ENCODE measurements at regions not wholly inside any gene's neighbourhood (a gene's known extent, or its start where the extent isn't known, plus 50 kb on each side); places are given as distances from the start of the nearest gene placed in this dataset.

DNA sequence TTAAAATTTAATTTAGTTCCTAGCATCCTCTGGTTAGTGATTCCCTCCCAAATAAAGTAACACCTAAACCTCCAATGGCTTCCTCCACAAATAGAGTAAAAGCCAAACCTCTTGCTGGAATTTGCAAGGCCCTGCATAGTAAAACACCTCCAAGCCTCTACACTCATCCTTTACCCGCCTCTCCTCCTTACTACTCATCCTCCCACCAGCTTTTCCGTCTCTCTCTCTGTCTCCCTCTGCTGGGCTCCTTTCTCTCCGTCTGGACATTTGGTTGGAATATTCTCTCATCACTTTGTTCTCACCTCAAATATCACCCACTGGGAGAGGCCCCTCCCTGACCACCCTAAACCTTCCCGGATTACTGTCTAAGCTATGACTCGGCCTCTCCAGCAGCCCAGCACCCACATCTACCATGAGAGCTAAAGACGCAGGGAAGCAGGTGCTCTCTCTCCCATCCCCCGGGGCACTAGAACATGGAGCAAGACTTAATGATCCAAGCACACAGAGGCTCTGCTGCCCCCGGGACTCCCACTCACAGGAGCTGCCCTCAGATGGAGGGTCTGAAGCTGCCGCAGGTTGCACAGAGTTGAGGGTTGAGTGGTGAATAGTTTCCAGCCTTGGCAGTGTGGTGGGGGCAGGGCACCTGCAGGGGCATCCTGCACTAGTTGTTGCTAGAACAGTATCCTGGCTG lies 167.2 kb downstream of the FBXO15 start:
- H3K27ac Mint-ChIP-seq: peak overlapping the region; percentile 39; the same call in 1 of the 2 replicates
- no peak overlapping the region for H3K4me3 Mint-ChIP-seq
- H3K4me1 Mint-ChIP-seq (ENCODE audit: low read depth): peaks cover 33% of the 10 kb centered on the region
- no peak for DNase-seq
- peaks cover 4% of the 10 kb centered on the region for H3K27me3 Mint-ChIP-seq (ENCODE audit: insufficient read depth)
- H3K9me3 Mint-ChIP-seq: no peaks in the 10 kb centered on the region
- TF ChIP-seq, protein P1, sequence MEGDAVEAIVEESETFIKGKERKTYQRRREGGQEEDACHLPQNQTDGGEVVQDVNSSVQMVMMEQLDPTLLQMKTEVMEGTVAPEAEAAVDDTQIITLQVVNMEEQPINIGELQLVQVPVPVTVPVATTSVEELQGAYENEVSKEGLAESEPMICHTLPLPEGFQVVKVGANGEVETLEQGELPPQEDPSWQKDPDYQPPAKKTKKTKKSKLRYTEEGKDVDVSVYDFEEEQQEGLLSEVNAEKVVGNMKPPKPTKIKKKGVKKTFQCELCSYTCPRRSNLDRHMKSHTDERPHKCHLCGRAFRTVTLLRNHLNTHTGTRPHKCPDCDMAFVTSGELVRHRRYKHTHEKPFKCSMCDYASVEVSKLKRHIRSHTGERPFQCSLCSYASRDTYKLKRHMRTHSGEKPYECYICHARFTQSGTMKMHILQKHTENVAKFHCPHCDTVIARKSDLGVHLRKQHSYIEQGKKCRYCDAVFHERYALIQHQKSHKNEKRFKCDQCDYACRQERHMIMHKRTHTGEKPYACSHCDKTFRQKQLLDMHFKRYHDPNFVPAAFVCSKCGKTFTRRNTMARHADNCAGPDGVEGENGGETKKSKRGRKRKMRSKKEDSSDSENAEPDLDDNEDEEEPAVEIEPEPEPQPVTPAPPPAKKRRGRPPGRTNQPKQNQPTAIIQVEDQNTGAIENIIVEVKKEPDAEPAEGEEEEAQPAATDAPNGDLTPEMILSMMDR (IDR thresholded peaks at IDR 0.05): peak; percentile 70
- H3K36me3 Mint-ChIP-seq (ENCODE audit: low read depth): no peaks in the 10 kb centered on the region

DNA sequence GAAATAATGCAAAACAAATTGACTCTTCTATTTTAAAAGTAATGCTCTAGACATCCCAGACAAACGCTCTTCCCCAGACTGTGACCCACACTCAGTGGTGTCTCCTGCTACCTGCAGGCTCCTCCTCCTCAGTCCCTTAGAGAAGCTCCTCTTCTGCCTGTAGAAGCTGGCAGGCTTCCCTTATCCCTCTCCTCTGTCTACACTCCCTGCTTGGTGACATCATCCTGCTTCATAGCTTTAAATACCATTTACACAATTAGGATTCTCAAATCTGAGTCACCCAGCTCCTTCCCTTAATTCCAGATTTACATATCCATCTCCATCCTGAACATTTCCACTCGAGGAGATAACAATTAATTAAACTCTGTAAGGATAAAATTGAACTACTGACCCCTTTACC lies 167.9 kb downstream of the FBXO15 start:
- peak; percentile 70 for DNase-seq
- Mint-ChIP-seq H3K9me3 (no peaks in the 10 kb centered on the region), H3K36me3 (ENCODE audit: low read depth) (no peaks in the 10 kb centered on the region), H3K4me3 (no peak overlapping the region), H3K27me3 (ENCODE audit: insufficient read depth) (peaks cover 7% of the 10 kb centered on the region), H3K27ac (no peak overlapping the region; the same call in 1 of the 2 replicates), H3K4me1 (ENCODE audit: low read depth) (peaks cover 38% of the 10 kb centered on the region)
- TF ChIP-seq, protein P1 (IDR thresholded peaks at IDR 0.05): no peak

DNA sequence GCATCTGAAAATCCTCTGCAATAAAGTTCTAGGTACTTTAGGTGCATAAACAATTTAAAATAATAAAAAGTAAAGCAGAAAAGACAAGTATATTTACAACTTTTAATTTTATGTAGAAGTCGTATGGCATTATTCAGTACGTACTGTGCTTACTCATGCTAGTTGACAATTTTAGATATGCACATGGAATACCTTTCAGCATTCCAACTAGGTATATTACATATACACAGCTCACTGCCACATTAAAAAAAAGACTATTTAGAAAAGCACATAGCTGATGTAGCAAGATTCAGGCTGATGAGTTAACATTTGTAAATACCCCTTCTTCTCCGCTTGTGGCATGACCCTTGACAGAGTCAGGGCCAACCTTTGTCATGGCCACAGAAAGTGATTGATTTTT lies 171.2 kb downstream of the FBXO15 start:
- H3K9me3 Mint-ChIP-seq: no peaks in the 10 kb centered on the region
- H3K4me3 Mint-ChIP-seq: no peak overlapping the region
- no peaks in the 10 kb centered on the region for H3K36me3 Mint-ChIP-seq (ENCODE audit: low read depth)
- H3K4me1 Mint-ChIP-seq (ENCODE audit: low read depth): peaks cover 30% of the 10 kb centered on the region
- H3K27ac Mint-ChIP-seq: no peak overlapping the region
- TF ChIP-seq, protein P1 (IDR thresholded peaks at IDR 0.05): no peak
- DNase-seq: no peak
- peaks cover 7% of the 10 kb centered on the region for H3K27me3 Mint-ChIP-seq (ENCODE audit: insufficient read depth)

DNA sequence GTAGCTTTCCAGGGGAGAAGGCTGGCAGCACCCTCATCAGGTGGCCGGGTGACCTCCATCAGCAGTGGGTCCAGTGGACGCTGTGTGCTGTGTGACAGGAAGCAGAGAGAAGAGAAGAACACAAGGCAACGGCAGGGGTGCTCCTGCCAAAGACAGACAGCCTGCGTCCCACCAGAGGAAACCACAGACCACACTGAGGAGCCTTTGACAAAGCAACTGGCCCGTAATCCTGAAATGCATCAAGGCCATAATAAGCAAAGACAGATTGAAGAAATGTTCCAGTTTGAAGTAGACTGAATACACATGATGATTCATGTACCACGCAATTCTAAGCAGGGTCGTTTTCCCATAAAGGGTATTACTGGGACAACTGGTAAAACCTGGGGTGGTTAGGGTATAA lies 172.4 kb downstream of the FBXO15 start:
- DNase-seq: no peak
- H3K4me3 Mint-ChIP-seq: no peak overlapping the region
- peaks cover 29% of the 10 kb centered on the region for H3K4me1 Mint-ChIP-seq (ENCODE audit: low read depth)
- H3K27ac Mint-ChIP-seq: no peak overlapping the region
- peaks cover 6% of the 10 kb centered on the region for H3K27me3 Mint-ChIP-seq (ENCODE audit: insufficient read depth)
- TF ChIP-seq, protein P1 (IDR thresholded peaks at IDR 0.05): no peak
- no peaks in the 10 kb centered on the region for H3K9me3 Mint-ChIP-seq
- no peaks in the 10 kb centered on the region for H3K36me3 Mint-ChIP-seq (ENCODE audit: low read depth)

DNA sequence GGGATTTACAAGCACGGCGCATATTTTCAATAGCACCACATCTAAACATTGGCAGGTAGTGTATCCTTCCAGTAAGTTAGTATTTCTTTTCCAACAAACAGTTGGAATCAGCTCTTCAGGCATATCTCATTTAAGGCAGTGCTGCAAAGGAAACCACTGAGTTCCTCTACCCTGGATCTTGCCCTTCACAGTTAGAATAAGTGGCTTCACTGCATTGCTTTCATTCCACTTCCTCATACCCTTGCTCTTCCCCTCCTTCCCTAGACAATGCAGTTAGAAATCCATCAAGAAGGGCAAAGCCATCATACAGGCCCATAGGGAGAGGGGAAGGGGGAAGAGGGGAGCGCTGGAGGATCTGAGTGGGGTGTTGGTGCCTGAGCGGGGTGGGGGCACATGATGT lies 173.7 kb downstream of the FBXO15 start:
- DNase-seq: no peak
- Mint-ChIP-seq H3K27me3 (ENCODE audit: insufficient read depth) (peaks cover 3% of the 10 kb centered on the region; the same call in 1 of the 2 replicates), H3K4me1 (ENCODE audit: low read depth) (peaks cover 22% of the 10 kb centered on the region), H3K27ac (no peak overlapping the region), H3K4me3 (no peak overlapping the region), H3K9me3 (no peaks in the 10 kb centered on the region), H3K36me3 (ENCODE audit: low read depth) (no peaks in the 10 kb centered on the region)
- TF ChIP-seq, protein P1 (IDR thresholded peaks at IDR 0.05): no peak

All from HFFc6 (cell line).